SK-N-SH (cell line): ENCODE measurements at regions not wholly inside any gene's neighbourhood (a gene's known extent, or its start where the extent isn't known, plus 50 kb on each side); places are given as distances from the start of the nearest gene placed in this dataset.

ENCODE experiments used
- CTCF ChIA-PET: fragments of 300-600, 350-600 bp; formaldehyde crosslinking; extraction: SDS; loops from one replicate; lab custom pipeline; 2021; lab: Yijun Ruan, JAX
- POLR2A ChIA-PET: fragments of 350-600 bp; sonication (Branson Sonifier 250); formaldehyde crosslinking; extraction: SDS; loops from one replicate; lab custom pipeline; 2020; ENCODE audit warnings: antibody characterized with exemption, inconsistent platforms; lab: Yijun Ruan, JAX
- DNase-seq: peaks from one replicate; pipeline ENCODE4 v3.0.0; 2012
- H2AFZ ChIP-seq: fragments of 200-600 bp; sonication (generic); 2 replicates; pipeline ENCODE4 v1.8.1; 2016; ENCODE audit warnings: antibody characterized with exemption, mild to moderate bottlenecking, low read depth
- H3F3A ChIP-seq: fragments of 200-600 bp; sonication (generic); replicated peaks from 2 replicates; pipeline ENCODE3; 2016; ENCODE audit warnings: antibody characterized with exemption, mild to moderate bottlenecking; ENCODE audit not compliant: insufficient read depth
- H3K27ac ChIP-seq, 2 experiments: fragments of 200-500 bp in 1 of 2; fragments of 200-600 bp in 1 of 2; sonication (Bioruptor generic) in 1 of 2; sonication (generic), shearing (Covaris generic) in 1 of 2; 2 replicates each; pipeline versions ENCODE4 v1.5.1 to v1.6.1; 2014 to 2016; ENCODE audit warnings: low read depth in 2 of 2, inconsistent platforms in 1 of 2, low read length in 1 of 2, mild to moderate bottlenecking in 1 of 2, mixed read lengths in 1 of 2
- H3K27me3 ChIP-seq: fragments of 200-600 bp; sonication (generic), shearing (Covaris generic); 2 replicates; pipeline ENCODE4 v1.6.1; 2016; ENCODE audit warnings: mixed run types; ENCODE audit not compliant: insufficient read depth
- H3K36me3 ChIP-seq, 2 experiments: fragments of 200-500 bp in 1 of 2; fragments of 200-600 bp in 1 of 2; sonication (Bioruptor generic) in 1 of 2; sonication (generic) in 1 of 2; replicated peaks in 1 of 2; 2 replicates each; pipeline versions ENCODE3 to v1.5.1; 2014 to 2016; ENCODE audit warnings: low read length in 1 of 2, mild to moderate bottlenecking in 1 of 2; ENCODE audit not compliant: insufficient read depth in 2 of 2, control insufficient read depth in 1 of 2
- H3K4me1 ChIP-seq, 2 experiments: fragments of 200-500 bp in 1 of 2; fragments of 200-600 bp in 1 of 2; sonication (Bioruptor generic) in 1 of 2; sonication (generic), shearing (Covaris generic) in 1 of 2; 2 replicates each; pipeline versions ENCODE4 v1.5.1 to v1.6.1; 2014 to 2016; ENCODE audit warnings: low read depth in 1 of 2, low read length in 1 of 2, mixed run types in 1 of 2; ENCODE audit not compliant: insufficient read depth in 2 of 2, control insufficient read depth in 1 of 2
- H3K4me2 ChIP-seq: fragments of 200-600 bp; sonication (generic), shearing (Covaris generic); 2 replicates; pipeline ENCODE4 v1.6.1; 2017; ENCODE audit warnings: mixed run types
- H3K4me3 ChIP-seq, 2 experiments: fragments of 200-500 bp in 1 of 2; fragments of 200-600 bp in 1 of 2; sonication (Bioruptor generic) in 1 of 2; sonication (generic), shearing (Covaris generic) in 1 of 2; 2 replicates each; pipeline versions ENCODE4 v1.5.1 to v1.8.1; 2014 to 2016; ENCODE audit warnings: low read depth in 2 of 2, inconsistent platforms in 1 of 2, low read length in 1 of 2, mild to moderate bottlenecking in 1 of 2, mixed read lengths in 1 of 2, moderate library complexity in 1 of 2
- H3K79me2 ChIP-seq: fragments of 200-600 bp; sonication (generic); 2 replicates; pipeline ENCODE4 v1.8.1; 2017; ENCODE audit warnings: mild to moderate bottlenecking; ENCODE audit not compliant: insufficient read depth
- H3K9ac ChIP-seq: fragments of 200-600 bp; sonication (generic); 2 replicates; pipeline ENCODE4 v1.6.1; 2017; ENCODE audit warnings: mixed run types
- H3K9me2 ChIP-seq: fragments of 200-600 bp; sonication (generic); 2 replicates; pipeline ENCODE4 v1.6.1; 2017; ENCODE audit warnings: mixed run types
- H3K9me3 ChIP-seq: fragments of 200-600 bp; sonication (generic); 2 replicates; pipeline ENCODE4 v1.6.1; 2017; ENCODE audit warnings: mixed run types, mild to moderate bottlenecking, moderate library complexity
- H4K20me1 ChIP-seq: fragments of 200-600 bp; sonication (generic); 2 replicates; pipeline ENCODE4 v1.6.1; 2017; ENCODE audit warnings: mild to moderate bottlenecking, mixed run types; ENCODE audit not compliant: insufficient read depth
- CTCF ChIP-seq: fragments of 200-600 bp; sonication (generic); IDR thresholded peaks from 2 replicates; pipeline ENCODE4 v1.6.1; 2017; ENCODE audit warnings: antibody characterized with exemption, mild to moderate bottlenecking, moderate library complexity
- ELF1 ChIP-seq: IDR thresholded peaks from 2 replicates; pipeline ENCODE4 v1.4.0; 2012
- FOXM1 ChIP-seq: IDR thresholded peaks from 2 replicates; pipeline ENCODE4 v1.4.0; 2012; ENCODE audit warnings: low read depth, mild to moderate bottlenecking
- GABPA ChIP-seq: IDR thresholded peaks from 2 replicates; pipeline ENCODE4 v1.4.0; 2012; ENCODE audit warnings: low read depth, mild to moderate bottlenecking
- IRF3 ChIP-seq: fragments of 150-350 bp; IDR thresholded peaks from 2 replicates; pipeline ENCODE4 v1.6.1; 2016; ENCODE audit warnings: mild to moderate bottlenecking, low read depth, low read length
- JUND ChIP-seq: IDR thresholded peaks from 2 replicates; pipeline ENCODE4 v1.4.0; 2012
- MAX ChIP-seq: IDR thresholded peaks from 2 replicates; pipeline ENCODE4 v1.4.0; 2012; ENCODE audit warnings: low read depth
- MXI1 ChIP-seq: IDR thresholded peaks from 2 replicates; pipeline ENCODE4 v1.6.1; 2012; ENCODE audit warnings: mild to moderate bottlenecking, low read depth, low read length, improper control_type of control experiment
- PBX3 ChIP-seq: IDR thresholded peaks from 2 replicates; pipeline ENCODE4; 2012
- RCOR1 ChIP-seq: fragments of 150-350 bp; IDR thresholded peaks from 2 replicates; pipeline ENCODE4 v1.6.1; 2017; ENCODE audit warnings: antibody characterized with exemption, low read length
- RFX5 ChIP-seq: IDR thresholded peaks from 2 replicates; pipeline ENCODE4 v1.6.1; 2012; ENCODE audit warnings: mild to moderate bottlenecking, improper control_type of control experiment, low read length
- SIN3A ChIP-seq: IDR thresholded peaks from 2 replicates; pipeline ENCODE4 v1.6.1; 2012; ENCODE audit warnings: low read depth, mild to moderate bottlenecking, low read length, moderate library complexity, borderline replicate concordance
- TCF12 ChIP-seq: IDR thresholded peaks from 2 replicates; pipeline ENCODE4 v1.4.0; 2012
- TEAD4 ChIP-seq: IDR thresholded peaks from 2 replicates; pipeline ENCODE4 v1.4.0; 2012; ENCODE audit warnings: mild to moderate bottlenecking, borderline replicate concordance; ENCODE audit not compliant: insufficient read depth
- USF1 ChIP-seq: IDR thresholded peaks from 2 replicates; pipeline ENCODE4 v1.4.0; 2012; ENCODE audit warnings: low read depth, borderline replicate concordance
- YY1 ChIP-seq: IDR thresholded peaks from 2 replicates; pipeline ENCODE4 v1.4.0; 2012; ENCODE audit warnings: low read depth, mild to moderate bottlenecking
- ZBTB33 ChIP-seq: IDR thresholded peaks from 2 replicates; pipeline ENCODE4 v1.4.0; 2012; ENCODE audit warnings: low read depth, borderline replicate concordance
- WGBS: methylation state at CpG from one replicate; pipeline ENCODE4 v1.1.6; 2017; ENCODE audit warnings: low lambda C conversion rate; 5-methylcytosine and 5-hydroxymethylcytosine counted together

- Histone ChIP-seq H3K36me3 (no peaks in the 10 kb centered on the region), H3F3A (no peaks in the 10 kb centered on the region), H4K20me1 (no peaks in the 10 kb centered on the region), H3K9me3 (no peaks in the 10 kb centered on the region), H3K9ac (no peak overlapping the region), H3K9me2 (no peaks in the 10 kb centered on the region), H3K27me3 (no peaks in the 10 kb centered on the region), H2AFZ (no peak overlapping the region), H3K27ac (no peak overlapping the region), H3K4me1 (peaks cover 0 to 24% of the 10 kb centered on the region in 2 experiments; a peak in 1 of 4 replicates), H3K4me2 (no peak overlapping the region), H3K4me3 (no peak overlapping the region), H3K79me2 (no peaks in the 10 kb centered on the region)
- DNase-seq: no peak
- ChIA-PET CTCF (interaction anchor here (1.7 kb wide), 1 partner anchor 89 kb away, joined by 3 read pairs; no protein-coding TSS in a partner anchor), POLR2A (no interaction called here)
- WGBS: 76% methylated on average over 3 of the region's 3 CpGs
- no peak for TF ChIP-seq ZBTB33
- TF ChIP-seq TCF12: no peak
- no peak for TF ChIP-seq GABPA
- TF ChIP-seq RFX5: no peak
- no peak for TF ChIP-seq USF1
- TF ChIP-seq YY1: no peak
- TF ChIP-seq IRF3: no peak
- TF ChIP-seq FOXM1: no peak
- no peak for TF ChIP-seq RCOR1
- no peak for TF ChIP-seq JUND
- TF ChIP-seq MAX: no peak
- no peak for TF ChIP-seq MXI1
- TF ChIP-seq CTCF: no peak
- TF ChIP-seq SIN3A: no peak
- no peak for TF ChIP-seq TEAD4
- no peak for TF ChIP-seq PBX3
- no peak for TF ChIP-seq ELF1
These were observed 100.7 kb upstream of the PLET1 start for GRCh38 chr11:112361396-112361795.
